GM10266 (cell line): ENCODE measurements at regions not wholly inside any gene's neighbourhood (a gene's known extent, or its start where the extent isn't known, plus 50 kb on each side); places are given as distances from the start of the nearest gene placed in this dataset.

ENCODE experiments used
- DNase-seq: peaks from one replicate; pipeline ENCODE4 v3.0.0; 2012; ENCODE audit errors: extremely low spot score
- TF ChIP-seq, protein P1 (sequence below): IDR thresholded peaks from 2 replicates; pipeline ENCODE4 v1.5.1; 2012; ENCODE audit warnings: mild to moderate bottlenecking, low read depth; ENCODE audit not compliant: control insufficient read depth, insufficient read depth; ENCODE audit errors: missing control alignments

DNA sequence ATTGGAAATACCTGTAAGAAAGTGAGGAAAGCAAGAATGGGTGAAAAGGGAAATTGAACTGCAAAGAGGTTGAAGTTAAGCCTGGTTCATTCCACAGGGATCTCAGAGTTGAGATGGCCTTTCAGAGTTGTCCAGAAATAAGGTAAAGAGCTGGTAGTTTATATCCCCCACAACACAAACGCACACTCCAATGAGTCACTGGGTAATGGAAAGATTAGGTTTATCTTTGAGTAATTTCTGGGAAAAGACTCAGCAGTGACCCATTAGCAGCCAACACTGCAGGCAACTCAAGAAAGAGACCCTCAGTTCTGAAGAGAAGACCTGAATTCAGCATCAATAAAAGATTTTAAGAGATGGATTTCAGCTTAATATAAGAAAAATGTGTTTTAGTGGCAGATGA, 485.5 kb downstream of the PTPRC start:
- DNase-seq: no peak
- TF ChIP-seq, protein P1, sequence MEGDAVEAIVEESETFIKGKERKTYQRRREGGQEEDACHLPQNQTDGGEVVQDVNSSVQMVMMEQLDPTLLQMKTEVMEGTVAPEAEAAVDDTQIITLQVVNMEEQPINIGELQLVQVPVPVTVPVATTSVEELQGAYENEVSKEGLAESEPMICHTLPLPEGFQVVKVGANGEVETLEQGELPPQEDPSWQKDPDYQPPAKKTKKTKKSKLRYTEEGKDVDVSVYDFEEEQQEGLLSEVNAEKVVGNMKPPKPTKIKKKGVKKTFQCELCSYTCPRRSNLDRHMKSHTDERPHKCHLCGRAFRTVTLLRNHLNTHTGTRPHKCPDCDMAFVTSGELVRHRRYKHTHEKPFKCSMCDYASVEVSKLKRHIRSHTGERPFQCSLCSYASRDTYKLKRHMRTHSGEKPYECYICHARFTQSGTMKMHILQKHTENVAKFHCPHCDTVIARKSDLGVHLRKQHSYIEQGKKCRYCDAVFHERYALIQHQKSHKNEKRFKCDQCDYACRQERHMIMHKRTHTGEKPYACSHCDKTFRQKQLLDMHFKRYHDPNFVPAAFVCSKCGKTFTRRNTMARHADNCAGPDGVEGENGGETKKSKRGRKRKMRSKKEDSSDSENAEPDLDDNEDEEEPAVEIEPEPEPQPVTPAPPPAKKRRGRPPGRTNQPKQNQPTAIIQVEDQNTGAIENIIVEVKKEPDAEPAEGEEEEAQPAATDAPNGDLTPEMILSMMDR: no peak

DNA sequence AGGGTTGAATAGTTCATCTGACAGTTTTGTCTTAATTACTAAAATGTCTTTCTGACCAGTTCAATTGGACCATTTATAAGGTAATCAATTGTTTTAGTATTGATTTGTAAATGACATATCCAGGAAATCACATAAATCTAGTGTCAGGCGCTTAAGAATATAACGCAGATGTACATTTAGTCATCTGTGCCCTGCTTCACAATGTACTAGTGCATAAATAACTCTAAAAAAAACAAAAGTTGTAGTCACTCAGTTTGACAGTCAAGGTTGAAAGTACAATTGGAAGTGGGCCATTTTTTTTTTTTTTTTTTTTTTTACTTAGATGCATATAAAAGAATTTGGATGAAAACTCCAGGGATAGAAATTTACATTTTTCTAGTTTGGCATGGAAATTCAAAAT, 490.4 kb downstream of the PTPRC start:
- no peak for DNase-seq
- TF ChIP-seq, protein P1: no peak

- DNase-seq: no peak
- TF ChIP-seq, protein P1: no peak
These were observed 493.2 kb downstream of the PTPRC start for GRCh38 chr1:199132006-199132405.

- TF ChIP-seq, protein P1: no peak
- DNase-seq: no peak
These were observed 497.1 kb downstream of the PTPRC start for GRCh38 chr1:199135901-199136300.

DNA sequence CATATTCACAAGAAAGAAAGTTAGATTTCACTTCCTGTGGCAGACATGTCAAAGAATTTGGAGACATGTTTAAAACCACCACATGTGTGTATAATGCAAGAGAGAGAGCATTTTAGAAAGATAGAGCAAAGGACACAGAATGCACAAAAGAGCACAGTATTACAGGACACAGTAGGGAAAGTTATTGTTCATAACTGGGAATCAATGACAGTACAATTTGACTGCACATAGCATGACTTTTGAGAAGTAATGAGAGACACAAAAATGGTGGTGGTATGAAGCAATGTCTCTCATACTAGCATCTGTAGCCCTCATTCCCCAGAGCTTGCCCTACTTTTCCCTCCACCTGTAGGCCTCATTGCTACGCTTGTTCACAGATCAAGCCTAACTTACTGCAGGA, 499.2 kb downstream of the PTPRC start:
- DNase-seq: no peak
- TF ChIP-seq, protein P1: no peak

- DNase-seq: no peak
- TF ChIP-seq, protein P1: no peak
These were observed 510.8 kb downstream of the PTPRC start for GRCh38 chr1:199149591-199149990.

- no peak for DNase-seq
- TF ChIP-seq, protein P1: no peak
These were observed 511.9 kb downstream of the PTPRC start for GRCh38 chr1:199150756-199151155.
